ENCODE measurements at regions not wholly inside any gene's neighbourhood (a gene's known extent, or its start where the extent isn't known, plus 50 kb on each side); places are given as distances from the start of the nearest gene placed in this dataset.

GRCh38 chr7:46131916-46132795, 211.1 kb upstream of the IGFBP3 start:
- Histone ChIP-seq H3K4me1 (replicated peaks in 1 of 2) (no peaks in the 10 kb centered on the region), H3K9me3 (replicated peaks in 1 of 3) (no peaks in the 10 kb centered on the region), H3K4me3 (no peak overlapping the region), H3K36me3 (replicated peaks in 1 of 2) (no peaks in the 10 kb centered on the region), H3K27me3 (no peaks in the 10 kb centered on the region), H3K27ac (no peak overlapping the region)
- WGBS, 4 donors = 69 to 82% (median 77%) methylated on average over 7 to 8 of the region's 8 CpGs
- intact Hi-C loops (cut with DNase I) = no loop called here
- no peak for TF ChIP-seq POLR2A (IDR thresholded peaks at IDR 0.05)
- TF ChIP-seq, protein P1, sequence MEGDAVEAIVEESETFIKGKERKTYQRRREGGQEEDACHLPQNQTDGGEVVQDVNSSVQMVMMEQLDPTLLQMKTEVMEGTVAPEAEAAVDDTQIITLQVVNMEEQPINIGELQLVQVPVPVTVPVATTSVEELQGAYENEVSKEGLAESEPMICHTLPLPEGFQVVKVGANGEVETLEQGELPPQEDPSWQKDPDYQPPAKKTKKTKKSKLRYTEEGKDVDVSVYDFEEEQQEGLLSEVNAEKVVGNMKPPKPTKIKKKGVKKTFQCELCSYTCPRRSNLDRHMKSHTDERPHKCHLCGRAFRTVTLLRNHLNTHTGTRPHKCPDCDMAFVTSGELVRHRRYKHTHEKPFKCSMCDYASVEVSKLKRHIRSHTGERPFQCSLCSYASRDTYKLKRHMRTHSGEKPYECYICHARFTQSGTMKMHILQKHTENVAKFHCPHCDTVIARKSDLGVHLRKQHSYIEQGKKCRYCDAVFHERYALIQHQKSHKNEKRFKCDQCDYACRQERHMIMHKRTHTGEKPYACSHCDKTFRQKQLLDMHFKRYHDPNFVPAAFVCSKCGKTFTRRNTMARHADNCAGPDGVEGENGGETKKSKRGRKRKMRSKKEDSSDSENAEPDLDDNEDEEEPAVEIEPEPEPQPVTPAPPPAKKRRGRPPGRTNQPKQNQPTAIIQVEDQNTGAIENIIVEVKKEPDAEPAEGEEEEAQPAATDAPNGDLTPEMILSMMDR (IDR thresholded peaks at IDR 0.05) = no peak
- DNase-seq = no peak

GRCh38 chr7:46129831-46130230, 208.8 kb upstream of the IGFBP3 start:
- no peaks in the 10 kb centered on the region for H3K9me3 ChIP-seq (replicated peaks in 1 of 3)
- H3K4me3 ChIP-seq = no peak overlapping the region
- H3K27me3 ChIP-seq = no peaks in the 10 kb centered on the region
- intact Hi-C loops (cut with DNase I) = no loop called here
- no peaks in the 10 kb centered on the region for H3K4me1 ChIP-seq (replicated peaks in 1 of 2)
- DNase-seq = no peak
- no peak overlapping the region for H3K27ac ChIP-seq
- TF ChIP-seq, protein P1 (IDR thresholded peaks at IDR 0.05) = peak in 1 of 6 experiments; percentile 15
- TF ChIP-seq POLR2A (IDR thresholded peaks at IDR 0.05) = no peak
- 88 to 95% (median 91%) methylated on average over 4 of the region's 4 CpGs for WGBS, 4 donors
- no peaks in the 10 kb centered on the region for H3K36me3 ChIP-seq (replicated peaks in 1 of 2)

DNA sequence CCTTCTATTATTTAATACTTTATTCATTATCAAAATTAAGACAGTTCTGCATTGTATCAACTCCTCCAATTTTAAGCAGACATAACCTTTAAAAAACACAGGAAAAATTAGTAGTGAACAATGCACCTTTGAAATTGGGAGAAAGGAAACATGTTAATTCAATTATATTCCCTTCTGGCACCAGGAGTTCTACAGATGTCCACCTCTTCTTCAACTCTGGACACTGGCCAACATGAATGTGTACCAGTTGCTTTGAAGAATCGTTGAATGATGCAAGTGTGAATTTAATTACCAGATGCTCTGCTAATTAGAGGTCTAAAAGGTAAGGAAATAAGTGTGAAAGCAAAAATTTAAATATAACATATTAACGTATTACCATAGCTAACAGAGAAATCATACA, 206.7 kb upstream of the IGFBP3 start:
- WGBS, 4 donors = 80 to 88% (median 84%) methylated on average over 2 of the region's 2 CpGs
- H3K4me3 ChIP-seq = no peak overlapping the region
- H3K9me3 ChIP-seq (replicated peaks in 1 of 3) = no peaks in the 10 kb centered on the region
- no peak for TF ChIP-seq POLR2A (IDR thresholded peaks at IDR 0.05)
- TF ChIP-seq, protein P1 (IDR thresholded peaks at IDR 0.05) = no peak
- no peaks in the 10 kb centered on the region for H3K36me3 ChIP-seq (replicated peaks in 1 of 2)
- no peak for DNase-seq
- H3K27ac ChIP-seq = no peak overlapping the region
- no peaks in the 10 kb centered on the region for H3K4me1 ChIP-seq (replicated peaks in 1 of 2)
- H3K27me3 ChIP-seq = no peaks in the 10 kb centered on the region
- intact Hi-C loops (cut with DNase I) = no loop called here

- no peak overlapping the region for H3K27ac ChIP-seq
- no peaks in the 10 kb centered on the region for H3K27me3 ChIP-seq
- WGBS, 4 donors = 84 to 91% (median 88%) methylated on average over 2 of the region's 2 CpGs
- DNase-seq = no peak
- no peak overlapping the region for H3K4me3 ChIP-seq
- no peaks in the 10 kb centered on the region for H3K36me3 ChIP-seq (replicated peaks in 1 of 2)
- H3K9me3 ChIP-seq (replicated peaks in 1 of 3) = no peaks in the 10 kb centered on the region
- intact Hi-C loops (cut with DNase I) = no loop called here
- no peak for TF ChIP-seq POLR2A (IDR thresholded peaks at IDR 0.05)
- TF ChIP-seq, protein P1 (IDR thresholded peaks at IDR 0.05) = no peak
- no peaks in the 10 kb centered on the region for H3K4me1 ChIP-seq (replicated peaks in 1 of 2)
Measured at GRCh38 chr7:46126675-46127300, 205.7 kb upstream of the IGFBP3 start.

Measured in adrenal gland (tissue), 9 donors.